ENCODE measurements at regions not wholly inside any gene's neighbourhood (a gene's known extent, or its start where the extent isn't known, plus 50 kb on each side); places are given as distances from the start of the nearest gene placed in this dataset.
"Not testable (repeated sequence)": the region's sequence is repeated elsewhere in the genome, so short reads cannot be mapped to it uniquely, and the experiment has no call there.

DNA sequence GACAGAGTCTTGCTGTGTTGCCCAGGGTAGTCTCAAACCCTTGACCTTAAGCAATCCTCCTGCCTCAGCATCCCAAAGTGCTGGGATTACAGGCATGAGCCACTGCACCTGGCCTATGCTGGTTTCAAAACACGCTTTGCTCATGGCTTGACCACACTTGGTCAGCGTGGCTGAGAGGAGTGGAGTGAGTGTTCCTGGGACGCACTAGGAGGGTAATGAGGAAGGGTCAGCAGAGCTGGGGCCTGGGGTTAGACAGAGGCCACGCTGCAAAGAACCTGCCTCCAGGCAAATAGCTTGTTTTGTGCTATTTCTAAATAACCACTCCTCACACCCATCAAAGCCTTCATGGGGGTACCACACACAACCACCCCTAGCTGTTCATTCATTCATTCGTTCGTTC is 77.9 kb upstream of the TOX2 start:
- no peak for DNase-seq

DNA sequence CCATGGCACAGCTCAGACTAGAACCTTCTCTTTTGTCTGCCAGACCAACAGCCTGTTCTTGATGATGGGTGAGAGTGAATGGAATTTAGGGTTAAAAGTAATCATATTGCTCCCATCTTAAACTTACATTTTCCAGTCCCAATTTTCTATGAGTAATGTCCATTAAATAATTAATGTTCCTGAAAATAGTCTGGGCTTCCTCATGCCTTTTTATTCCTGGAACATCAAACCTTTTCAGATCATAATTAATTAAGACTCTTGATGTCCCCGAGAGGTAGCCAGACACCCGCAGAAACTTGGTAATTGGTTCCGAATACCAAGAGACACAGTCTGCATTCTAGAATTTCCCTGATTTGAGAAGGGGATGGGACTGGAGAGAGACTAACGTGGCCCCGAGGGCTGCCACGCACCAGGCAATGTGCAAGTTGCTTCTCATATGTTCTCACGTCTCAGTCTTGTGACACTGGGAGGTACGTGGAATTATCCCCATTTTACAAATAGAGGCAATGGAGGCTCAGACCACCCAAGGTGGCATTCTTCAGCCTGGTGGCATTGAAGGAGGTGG is 78.6 kb upstream of the TOX2 start:
- no peak for DNase-seq

DNA sequence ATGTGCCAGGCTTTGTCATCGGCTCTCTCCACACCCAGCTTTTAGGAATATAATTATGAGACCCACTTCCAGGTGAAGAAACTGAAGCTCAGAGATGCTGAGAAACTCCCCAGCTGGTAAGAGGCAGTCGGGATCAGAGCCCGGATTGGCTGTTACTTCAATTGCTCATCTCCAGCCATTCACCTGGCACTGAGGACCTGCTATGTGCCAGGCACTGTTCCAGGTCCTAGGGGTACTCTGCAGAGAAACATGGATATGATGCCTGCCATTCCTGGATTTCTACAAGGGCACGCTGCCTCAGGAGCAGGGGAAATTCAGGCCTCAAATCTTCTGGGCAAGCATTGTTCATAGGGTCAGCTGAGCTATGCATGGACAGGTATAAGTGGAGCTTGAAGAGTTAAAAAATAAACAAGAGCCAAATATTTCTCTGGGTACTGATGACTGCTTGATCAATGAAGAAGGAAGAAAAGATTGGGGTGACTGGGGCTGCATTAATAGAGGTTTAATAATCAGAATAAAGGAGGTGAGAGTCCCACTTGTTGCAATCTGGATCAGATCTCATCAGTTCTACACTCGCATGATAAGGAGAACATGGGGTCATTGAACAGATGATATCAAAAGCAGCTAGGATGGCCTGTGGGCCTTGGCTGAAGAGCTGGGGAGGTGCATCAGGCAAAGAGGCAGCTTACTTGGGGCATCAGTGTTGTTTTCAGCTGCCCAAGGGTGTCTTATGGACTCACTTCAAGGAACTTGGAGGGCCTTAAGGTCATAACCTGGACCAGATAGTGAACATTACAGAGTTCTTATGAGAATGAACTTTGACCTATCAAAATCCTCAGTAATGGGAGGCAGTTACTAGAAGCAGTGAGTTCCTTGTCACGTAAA is 80.9 kb upstream of the TOX2 start:
- no peak for DNase-seq

DNA sequence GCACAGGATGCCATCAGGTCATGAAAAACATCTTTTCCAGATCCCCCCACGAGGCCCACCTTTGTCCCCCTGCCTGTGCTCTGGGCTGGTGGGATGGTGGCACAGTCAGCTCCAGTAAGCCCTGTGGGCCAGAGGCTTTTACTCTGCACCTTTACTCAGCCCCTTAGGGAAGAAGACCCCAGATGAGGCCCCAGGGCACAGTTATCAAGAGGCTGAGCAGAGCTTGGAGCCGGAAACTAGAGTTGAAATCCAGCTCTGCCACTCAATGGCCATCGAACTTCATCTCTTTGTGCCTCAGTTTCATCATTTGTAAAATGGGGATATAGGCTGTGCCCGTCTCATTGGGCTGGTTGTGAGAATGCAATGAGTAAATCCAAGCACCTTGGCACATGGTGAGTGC is 81.7 kb upstream of the TOX2 start:
- DNase-seq: no peak

DNA sequence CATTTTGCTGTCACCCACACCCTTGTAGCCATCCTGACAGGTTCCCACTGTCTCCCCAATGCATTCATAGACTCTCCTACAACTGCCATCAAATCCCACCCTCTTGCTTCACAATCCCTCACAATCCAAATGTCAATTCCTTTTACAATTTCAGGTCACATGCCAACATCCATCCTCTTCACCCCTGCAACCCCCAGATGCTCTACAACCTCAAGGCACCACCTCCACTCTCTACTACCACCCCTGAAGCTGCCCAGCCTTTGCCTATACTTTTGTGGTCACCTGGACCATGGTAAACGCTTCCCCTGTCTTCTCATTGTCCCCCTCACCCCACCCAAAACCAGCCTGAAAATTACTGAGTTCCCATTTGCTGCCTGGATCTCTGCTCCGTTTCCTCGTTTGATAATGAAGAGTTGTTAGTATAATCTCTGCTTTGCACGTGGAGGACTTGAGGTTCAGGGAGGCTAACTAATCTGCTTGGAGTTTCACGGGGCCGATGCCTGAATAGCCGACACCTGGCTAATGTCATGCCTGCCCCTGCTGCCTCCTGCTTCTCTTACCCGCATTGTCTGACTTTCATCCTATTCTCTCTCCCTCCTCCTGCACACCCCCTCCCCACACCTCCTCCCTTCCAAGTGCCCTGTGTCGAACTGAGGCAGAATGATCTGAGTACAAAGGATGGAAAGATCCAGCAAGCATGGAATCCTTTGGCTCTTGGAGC is 82.4 kb upstream of the TOX2 start:
- DNase-seq: no peak

DNA sequence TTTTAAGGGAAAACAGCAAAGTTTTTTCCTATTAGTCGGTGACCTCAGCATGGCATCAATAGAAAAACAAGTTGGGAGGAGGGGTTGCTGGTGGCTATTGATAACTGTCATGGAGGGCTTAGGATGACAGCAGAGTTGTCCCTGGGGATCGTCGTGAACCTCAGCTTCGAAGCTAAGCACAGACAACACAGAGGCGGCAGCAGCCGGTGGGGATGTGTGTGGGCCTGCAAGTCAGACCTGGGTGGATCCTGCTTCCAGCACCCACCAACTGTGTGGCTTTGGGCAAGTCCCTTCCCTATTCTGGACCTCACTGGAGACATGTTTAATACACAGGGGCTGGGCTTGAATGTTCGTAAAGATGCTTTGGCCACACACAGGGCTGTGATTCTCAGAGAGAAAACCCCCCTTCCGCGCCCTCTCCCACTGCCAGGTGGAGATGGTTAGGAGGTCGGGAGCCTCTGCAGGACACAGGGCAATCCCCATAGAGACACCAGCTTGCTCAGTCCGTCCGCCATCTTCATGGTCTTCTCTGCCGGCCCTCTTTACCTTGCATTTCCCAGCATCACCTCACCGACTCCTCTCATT is 83.1 kb upstream of the TOX2 start:
- DNase-seq: no peak

DNA sequence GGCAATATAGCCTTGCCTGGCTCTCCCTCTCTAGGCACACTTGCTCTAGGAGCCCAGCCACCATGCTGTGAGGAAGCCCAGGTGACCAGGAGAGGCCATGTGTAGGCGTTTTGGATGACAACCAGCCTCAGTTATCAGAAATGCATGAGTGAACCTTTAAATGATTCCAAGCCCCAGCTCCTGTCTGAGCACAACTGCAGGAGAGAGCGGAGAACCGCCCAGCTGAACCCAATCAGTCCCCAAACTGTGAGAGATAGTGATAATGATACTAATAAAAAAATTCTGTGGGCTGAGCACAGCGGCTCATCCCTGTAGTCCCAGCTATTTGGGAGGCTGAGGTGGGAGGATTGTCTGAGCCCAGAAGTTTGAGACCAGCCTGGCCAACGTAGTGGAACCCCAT is 83.8 kb upstream of the TOX2 start:
- no peak for DNase-seq

DNA sequence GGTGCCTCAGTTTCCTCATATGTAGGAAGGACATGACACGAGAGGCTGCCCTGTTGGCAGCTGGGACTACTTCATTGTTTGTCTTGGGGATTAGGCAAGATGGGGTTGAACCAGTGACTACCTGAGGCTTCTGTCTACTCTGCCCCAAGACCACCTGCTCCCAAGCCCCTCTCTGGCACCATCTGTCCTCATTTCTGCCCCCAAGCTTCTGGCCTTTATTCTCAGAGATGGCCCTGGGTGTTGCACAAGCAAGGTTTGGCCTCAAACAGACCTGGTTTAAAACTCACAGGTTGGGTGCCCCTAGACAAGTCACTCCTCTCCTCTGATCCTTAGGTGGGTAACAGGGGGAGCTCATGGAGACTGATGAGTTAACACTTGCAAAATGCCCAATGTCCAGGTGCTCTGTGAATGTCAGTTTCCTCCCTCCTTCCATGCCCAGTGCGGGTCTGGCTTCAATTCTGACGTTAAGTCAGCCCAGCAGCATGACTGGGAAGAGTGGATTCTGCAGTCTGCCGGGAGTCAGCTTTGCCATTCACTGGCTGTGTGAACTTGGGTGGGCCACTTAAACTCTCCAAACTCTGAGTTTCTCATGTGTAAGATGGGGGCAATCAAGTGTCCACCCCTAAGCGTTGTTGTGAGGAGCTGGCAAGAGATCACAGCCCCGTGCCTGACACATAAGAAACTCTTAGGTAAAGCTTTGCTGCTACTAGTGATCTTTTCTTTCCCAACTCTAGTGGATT is 84.5 kb upstream of the TOX2 start:
- no peak for DNase-seq

DNA sequence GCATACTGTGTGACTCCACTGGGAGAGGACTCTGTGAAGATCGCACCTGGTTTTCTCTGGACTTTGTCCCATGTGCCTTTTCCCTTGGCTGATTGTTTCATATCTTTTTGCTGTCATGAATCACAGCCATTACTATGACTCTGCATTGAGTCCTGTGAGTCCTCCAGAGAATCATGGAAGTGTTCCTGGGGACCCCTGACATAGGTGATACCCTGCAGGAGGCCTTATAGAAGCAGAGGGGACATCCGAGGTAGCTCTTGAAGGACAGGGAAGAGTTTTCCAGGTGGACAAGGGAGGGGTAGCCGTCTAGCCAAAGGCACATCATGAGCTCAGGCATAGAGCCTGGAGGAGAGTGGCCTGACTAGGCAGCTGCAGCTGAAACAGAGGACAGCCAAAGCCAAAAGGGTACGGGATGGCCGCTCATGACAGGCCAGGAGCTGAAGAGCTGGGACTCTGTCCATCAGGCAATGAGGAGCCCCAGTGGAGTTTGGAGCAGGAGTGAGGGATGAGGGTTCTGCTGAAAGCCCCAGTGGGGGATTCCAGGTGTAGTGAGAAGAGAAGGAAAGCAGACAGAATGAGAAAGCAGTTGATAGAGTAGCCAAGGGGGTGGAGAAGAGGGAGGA is 86.6 kb upstream of the TOX2 start:
- no peak for DNase-seq

DNA sequence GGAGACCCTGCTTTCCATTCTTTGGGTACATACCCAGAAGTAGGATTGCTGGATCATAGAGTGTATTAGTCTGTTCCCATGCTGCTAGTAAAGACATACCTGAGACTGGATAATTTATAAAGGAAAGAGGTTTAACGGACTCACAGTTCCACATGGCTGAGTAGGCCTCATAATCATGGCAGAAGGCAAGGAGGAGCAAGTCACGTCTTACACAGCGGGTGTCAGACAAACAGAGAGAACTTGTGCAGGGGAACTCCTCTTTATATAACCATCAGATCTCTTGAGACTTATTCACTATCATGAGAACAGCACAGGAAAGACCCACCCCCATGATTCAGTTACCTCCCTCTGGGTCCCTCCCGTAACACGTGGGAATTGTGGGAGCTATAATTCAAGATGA is 87.7 kb upstream of the TOX2 start:
- DNase-seq: not testable (repeated sequence)

DNA sequence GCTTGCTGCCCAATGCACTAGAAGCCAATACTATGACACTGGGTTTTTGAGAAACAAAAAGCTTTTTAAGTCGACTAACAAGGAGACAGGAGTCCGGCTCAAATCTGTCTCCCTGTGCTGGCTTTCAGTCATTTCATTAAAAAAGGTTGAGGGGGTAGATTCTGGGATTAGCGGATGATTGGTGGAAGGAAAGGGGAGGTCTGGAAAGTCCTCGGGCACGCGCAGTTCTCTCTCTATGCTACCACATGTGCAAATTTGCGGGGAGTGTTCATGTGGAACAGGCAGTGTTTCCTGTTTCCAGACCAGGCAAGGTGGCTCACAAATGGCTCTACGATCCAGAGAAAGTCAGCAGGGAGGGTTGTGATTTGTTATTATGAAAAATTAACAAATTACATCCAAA is 89.1 kb upstream of the TOX2 start:
- no peak for DNase-seq

DNA sequence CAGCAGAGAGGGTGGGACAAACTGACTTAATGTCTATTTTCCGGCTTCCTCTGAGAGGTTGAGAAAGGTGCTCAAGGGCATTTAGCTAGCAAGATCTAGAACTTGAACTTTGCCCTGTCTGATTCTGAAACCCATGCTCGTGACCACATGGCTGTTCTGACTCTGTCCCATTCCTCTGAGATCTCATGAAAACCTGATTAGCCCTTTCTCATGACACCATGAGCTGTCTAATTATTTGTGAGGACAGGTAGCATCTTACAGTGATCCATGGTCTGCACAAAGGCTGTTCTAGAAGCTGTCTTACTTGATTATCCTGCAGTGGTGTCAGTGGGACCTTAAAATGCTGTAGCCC is 89.6 kb upstream of the TOX2 start:
- DNase-seq: no peak

DNA sequence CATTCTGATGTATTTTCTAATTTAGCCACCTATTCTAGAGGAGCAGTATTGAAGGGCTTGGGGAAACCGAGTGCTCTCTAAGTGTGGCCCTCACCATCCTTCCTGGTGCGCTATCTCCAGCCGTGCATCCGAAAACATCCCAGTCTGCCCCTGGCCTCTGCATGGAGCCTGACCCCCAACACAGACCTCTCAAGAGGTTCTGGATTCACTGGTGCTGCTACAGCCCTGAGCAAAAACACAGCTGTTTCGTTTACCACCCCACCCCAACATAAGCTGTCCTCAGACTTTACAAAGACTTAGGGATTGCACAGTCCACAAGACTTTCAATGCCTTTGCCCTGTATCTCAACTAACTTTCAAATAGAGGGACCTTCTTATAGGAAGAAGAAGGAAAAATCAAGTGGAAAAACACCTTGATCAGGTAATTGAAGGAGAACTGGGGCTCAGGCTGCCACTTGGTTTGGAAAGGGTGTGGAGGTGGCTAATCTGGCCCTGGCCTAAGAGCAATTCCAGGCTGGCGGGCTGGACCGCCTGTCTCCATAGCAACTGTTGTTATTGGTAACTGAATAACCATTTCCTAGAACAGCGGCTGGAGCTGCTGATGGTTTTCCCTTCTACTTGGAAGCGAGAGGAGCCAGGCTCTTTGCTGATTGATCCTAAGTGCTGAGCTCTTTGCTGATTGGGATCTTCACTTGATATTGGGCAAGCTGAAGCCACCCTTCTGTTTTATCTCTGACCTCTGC is 90.2 kb upstream of the TOX2 start:
- DNase-seq: no peak

DNA sequence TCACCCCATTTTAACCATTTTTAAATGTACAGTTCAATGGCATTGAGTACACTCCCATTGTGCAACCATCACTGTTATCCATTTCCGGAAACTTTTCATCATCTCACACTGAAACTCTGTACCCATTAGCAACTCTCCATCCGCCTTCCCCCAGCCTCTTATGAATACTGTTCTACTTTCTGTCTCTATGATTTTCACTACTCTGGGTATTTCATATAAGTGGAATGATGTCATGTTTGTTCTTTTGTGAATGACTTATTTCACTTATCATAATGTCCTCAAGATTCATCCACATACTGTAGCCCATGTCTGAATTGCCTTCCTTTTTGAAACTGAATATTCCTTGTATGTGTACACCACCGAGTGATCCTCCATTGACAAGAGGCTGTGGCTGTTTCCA is 92.9 kb upstream of the TOX2 start:
- no peak for DNase-seq

DNA sequence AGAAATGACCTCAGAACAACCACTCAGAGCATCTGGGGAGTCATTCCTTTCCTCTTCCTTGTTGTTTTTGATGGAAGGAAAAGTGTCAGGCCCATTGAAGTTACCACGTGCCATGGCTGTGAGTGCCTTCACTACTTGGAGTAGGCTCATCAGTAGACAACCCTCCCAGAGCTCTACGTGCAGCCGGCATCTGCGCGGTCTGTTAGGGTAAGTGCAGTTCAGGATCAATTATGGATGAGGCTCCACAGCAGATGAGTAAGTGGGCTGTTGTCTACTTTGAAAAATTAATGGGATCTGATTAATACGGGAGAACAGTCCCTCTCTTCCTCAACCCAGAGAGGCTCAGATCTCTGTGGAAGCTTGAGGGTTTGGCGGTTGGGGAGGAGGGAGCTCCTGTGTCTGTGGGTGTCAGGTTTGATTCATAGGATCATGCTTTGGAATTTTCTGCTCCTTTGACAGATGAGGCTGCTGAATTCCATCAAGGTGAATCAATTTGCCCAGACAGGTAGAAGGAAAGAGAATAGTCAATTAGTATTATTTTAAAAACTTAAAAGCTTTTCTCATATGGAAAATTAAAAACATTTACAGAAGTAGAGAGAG is 93.8 kb upstream of the TOX2 start:
- DNase-seq: no peak

DNA sequence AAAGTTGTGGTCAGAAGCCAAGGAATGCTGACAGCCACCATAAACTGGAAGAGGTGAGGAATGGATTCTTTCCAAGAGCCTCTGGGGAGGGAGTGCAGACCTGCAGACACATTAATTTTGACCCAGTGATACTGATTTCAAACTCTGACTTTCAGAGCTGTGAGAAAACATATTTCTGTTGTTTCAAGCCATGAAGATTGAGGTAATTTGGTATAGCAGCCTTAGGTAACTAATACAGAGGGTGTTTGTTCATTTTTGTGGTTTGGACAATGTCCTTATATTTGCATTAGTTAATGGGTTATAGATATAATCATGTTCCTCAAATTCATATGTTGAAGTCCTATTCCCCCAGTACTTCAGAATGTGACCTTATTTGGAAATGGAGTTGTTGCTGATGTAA is 85.4 kb upstream of the GTSF1L start:
- DNase-seq: no peak

DNA sequence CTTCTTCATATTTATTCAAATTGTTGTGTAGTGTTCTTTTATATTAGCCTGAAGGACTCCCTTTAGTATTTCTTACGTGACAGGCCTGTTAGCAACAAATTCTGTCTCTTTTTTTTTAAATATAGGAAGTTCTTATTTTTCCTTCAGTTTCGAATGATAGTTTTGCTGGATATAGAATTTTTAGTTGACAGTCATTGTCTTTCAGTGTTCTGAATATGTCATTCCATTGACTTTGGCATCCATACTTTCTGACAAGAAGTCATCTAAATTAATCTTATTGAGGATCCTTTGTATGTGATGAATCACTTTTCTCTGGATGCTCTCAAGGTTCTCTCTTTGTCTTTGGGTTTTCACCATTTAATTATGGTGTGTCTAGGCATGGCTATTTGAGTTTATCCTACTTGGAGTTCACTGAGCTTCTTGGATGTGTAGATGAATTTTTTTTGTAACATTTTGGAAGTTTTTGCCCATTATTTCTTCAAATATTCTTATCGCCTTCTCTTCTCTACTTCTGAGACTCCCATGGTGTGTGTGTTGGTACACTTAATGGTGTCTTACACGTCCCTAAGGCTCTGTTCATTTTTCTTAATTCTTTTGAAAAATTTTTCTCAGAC is 82.5 kb upstream of the GTSF1L start:
- DNase-seq: no peak

DNA sequence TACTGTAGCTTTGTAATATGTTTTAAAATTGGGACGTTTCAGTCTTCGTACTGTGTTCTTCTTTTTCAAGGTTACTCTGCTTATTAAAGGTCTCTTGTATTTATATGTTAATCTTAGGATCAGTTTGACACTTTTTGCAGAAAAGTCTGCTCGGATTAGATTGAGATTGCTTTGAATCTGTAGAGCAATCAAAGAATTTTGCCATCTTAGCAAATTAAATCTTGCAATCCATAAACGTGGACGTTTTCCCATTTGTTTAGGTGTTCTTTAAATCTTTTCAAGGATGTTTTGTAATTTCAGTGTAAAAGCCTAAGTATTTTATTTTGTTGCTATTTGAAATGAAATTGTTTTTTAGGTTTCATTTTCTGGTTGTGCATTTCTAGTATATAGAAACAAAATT is 78.0 kb upstream of the GTSF1L start:
- DNase-seq: no peak

DNA sequence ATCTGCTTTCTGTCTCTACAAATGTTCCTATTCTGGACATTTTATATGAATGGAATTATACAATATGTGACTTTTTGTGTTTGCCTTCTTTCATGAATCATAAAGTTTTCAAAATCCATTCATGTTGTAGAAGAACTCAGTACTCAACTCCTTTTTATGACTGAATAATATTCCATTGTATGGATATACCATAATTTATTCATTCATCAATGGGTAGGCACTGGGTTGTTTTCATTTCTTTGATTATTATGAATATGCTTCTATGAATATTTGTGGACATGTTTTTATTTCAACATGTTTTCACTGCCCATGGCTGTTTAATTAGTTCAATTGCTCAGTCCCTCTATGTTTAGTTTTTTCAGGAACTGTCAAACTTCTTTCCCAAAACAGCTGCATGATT is 76.5 kb upstream of the GTSF1L start:
- no peak for DNase-seq

DNA sequence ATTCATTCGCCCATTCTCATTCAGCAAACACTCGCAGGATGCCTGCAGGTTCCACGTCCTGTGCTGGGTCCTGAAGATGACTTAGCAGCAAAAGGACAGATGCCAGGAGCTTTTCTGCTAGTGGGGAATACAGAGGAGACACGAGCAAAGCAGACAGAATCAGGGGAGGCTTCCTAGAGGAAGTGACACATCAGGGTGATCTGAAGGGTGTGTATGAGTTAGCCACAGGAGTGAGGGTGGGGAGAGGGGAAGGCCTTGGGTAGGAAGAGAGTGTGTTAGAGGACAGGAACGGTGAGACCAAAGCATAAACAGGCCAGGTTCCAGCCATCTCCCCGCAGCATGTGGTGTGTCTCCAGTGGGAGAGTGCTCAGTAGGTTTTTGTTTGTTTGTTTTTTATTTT is 73.4 kb upstream of the GTSF1L start:
- DNase-seq: no peak

DNA sequence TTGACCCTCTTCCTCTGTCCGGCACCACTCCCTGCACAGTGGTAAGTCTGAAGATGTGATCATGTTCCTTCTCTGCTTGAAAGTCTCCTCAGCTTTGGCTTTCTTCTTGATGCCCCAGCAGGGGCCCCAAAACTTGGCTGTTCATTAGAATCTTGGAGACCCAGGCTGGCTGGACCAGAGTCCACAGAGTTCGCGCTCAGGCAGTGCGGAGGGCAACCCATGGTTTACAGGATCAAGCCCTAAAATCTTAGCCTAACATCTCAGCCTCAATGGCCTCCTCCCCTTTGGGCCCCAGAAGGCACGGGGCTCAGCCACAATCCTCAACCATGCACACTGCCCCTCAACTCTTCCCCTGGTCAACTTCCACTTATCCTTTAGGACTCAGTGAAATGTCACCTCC is 72.9 kb upstream of the GTSF1L start:
- no peak for DNase-seq

All from CD4-positive, alpha-beta T cell treated with Interleukin-21 for 1 hour (primary cell).